Esophagus muscularis mucosa (tissue), 4 donors: ENCODE measurements at regions not wholly inside any gene's neighbourhood (a gene's known extent, or its start where the extent isn't known, plus 50 kb on each side); places are given as distances from the start of the nearest gene placed in this dataset.

Experiments
- CTCF ChIP-seq, 3 experiments: fragments of 200-600 bp in 2 of 3; fragments of 450-650 bp in 1 of 3; sonication (generic) in 2 of 3; IDR thresholded peaks; one replicate each; pipeline ENCODE4 v1.5.1; 2017 to 2019; ENCODE audit warnings: antibody characterized with exemption in 3 of 3, mild to moderate bottlenecking in 2 of 3, moderate library complexity in 1 of 3
- EP300 ChIP-seq: sonication (generic); formaldehyde crosslinking; IDR thresholded peaks from one replicate; pipeline ENCODE4 v1.6.1; 2017; ENCODE audit warnings: antibody characterized with exemption
- POLR2A ChIP-seq: fragments of 450-650 bp; IDR thresholded peaks from one replicate; pipeline ENCODE4 v1.6.1; 2017; ENCODE audit warnings: antibody characterized with exemption, moderate library complexity, mild to moderate bottlenecking, low read depth

GRCh38 chr6:87763901-87764300 is 61.9 kb upstream of the AKIRIN2 start:
- TF ChIP-seq POLR2A: no peak
- TF ChIP-seq CTCF (IDR thresholded peaks at IDR 0.05): no peak
- TF ChIP-seq EP300: no peak
